T-helper 1 cell treated with Interleukin-12 subunit alpha and Interleukin-12 subunit beta and Interleukin-4 antibody, amounts not matched to agents 30 μg/mL and 1 μg/mL, for 36 hours (primary cell): ENCODE measurements at regions not wholly inside any gene's neighbourhood (a gene's known extent, or its start where the extent isn't known, plus 50 kb on each side); places are given as distances from the start of the nearest gene placed in this dataset.

Experiments used
- H3K27ac Mint-ChIP-seq: one replicate; pipeline ENCODE4 v1.8.0; 2021; ENCODE audit warnings: mild to moderate bottlenecking, mixed read lengths
- H3K27me3 Mint-ChIP-seq: one replicate; pipeline ENCODE4 v1.8.0; 2021; ENCODE audit warnings: low read depth, mixed read lengths
- H3K36me3 Mint-ChIP-seq: one replicate; pipeline ENCODE4 v1.8.0; 2021; ENCODE audit warnings: low read depth, mixed read lengths
- H3K4me1 Mint-ChIP-seq: one replicate; pipeline ENCODE4 v1.8.0; 2021; ENCODE audit warnings: low read depth, mixed read lengths
- H3K4me3 Mint-ChIP-seq: one replicate; pipeline ENCODE4 v1.8.0; 2021; ENCODE audit warnings: mild to moderate bottlenecking, moderate library complexity, mixed read lengths
- H3K9me3 Mint-ChIP-seq: one replicate; pipeline ENCODE4 v1.8.0; 2021; ENCODE audit warnings: mixed read lengths

DNA sequence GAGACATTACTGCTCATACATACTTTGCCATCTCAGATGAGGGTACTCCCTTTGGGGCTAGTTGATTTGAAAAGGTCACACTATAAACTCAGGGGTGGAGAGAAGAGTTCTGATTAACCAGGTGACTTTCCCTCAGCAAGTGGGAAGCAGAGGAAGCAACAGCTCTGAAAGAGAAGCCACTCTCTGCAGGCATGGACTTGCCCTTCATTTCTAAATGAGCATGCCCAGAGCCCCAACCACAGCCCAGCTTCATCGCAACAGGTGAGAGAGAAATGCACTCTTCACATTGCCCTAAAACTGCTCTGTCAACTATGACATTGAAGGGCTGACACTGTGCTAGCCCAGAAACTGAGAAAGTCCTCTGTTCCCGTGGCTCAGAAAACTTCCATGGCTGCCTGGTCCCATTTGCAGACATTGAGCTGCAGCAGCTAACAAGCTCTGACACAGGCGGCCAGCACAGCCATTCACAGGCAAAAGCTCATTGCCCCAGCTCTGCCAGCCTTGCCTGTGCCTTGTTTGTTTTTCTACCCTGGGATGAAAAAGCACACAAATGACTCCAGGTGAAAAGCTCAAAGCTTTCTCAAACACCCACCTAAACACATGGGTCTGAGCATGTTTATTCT is 419.8 kb upstream of the DYNLRB2 start:
- H3K36me3 Mint-ChIP-seq: no peaks in the 10 kb centered on the region
- no peak overlapping the region for H3K27ac Mint-ChIP-seq
- H3K27me3 Mint-ChIP-seq: no peaks in the 10 kb centered on the region
- no peaks in the 10 kb centered on the region for H3K4me1 Mint-ChIP-seq
- H3K4me3 Mint-ChIP-seq: no peak overlapping the region
- no peaks in the 10 kb centered on the region for H3K9me3 Mint-ChIP-seq

GRCh38 chr16:80117556-80118130 is 423.1 kb upstream of the DYNLRB2 start:
- no peaks in the 10 kb centered on the region for H3K36me3 Mint-ChIP-seq
- no peak overlapping the region for H3K4me3 Mint-ChIP-seq
- H3K27ac Mint-ChIP-seq: no peak overlapping the region
- no peaks in the 10 kb centered on the region for H3K4me1 Mint-ChIP-seq
- no peaks in the 10 kb centered on the region for H3K9me3 Mint-ChIP-seq
- no peaks in the 10 kb centered on the region for H3K27me3 Mint-ChIP-seq

DNA sequence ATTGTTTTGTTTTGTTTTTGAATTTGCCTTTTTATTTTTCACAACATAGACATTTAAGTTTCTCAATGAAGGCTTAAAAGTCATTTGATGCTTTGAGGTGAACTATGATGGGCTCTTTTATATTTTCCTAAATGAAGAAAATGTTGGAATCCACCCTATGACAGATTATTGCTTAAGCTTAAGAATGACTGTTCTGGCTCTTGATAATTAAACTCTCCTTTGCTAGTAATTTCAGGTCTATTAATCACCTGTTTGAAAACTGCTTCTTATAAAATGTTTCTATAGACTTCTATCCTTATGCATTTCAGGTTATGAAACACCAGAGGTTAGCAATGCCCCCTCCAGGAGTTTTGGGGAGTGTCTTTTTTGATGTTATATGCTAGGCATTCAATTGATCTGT is 424.1 kb upstream of the DYNLRB2 start:
- Mint-ChIP-seq H3K27ac (no peak overlapping the region), H3K4me3 (no peak overlapping the region), H3K4me1 (no peaks in the 10 kb centered on the region), H3K27me3 (no peaks in the 10 kb centered on the region), H3K36me3 (no peaks in the 10 kb centered on the region), H3K9me3 (no peaks in the 10 kb centered on the region)

- Mint-ChIP-seq H3K9me3 (no peaks in the 10 kb centered on the region), H3K36me3 (no peaks in the 10 kb centered on the region), H3K27me3 (no peaks in the 10 kb centered on the region), H3K27ac (no peak overlapping the region), H3K4me1 (no peaks in the 10 kb centered on the region), H3K4me3 (no peak overlapping the region)
Measured at GRCh38 chr16:80114699-80115098, 426.1 kb upstream of the DYNLRB2 start.

GRCh38 chr16:80113873-80114574 is 426.8 kb upstream of the DYNLRB2 start:
- Mint-ChIP-seq H3K27ac (no peak overlapping the region), H3K4me3 (no peak overlapping the region), H3K27me3 (no peaks in the 10 kb centered on the region), H3K9me3 (no peaks in the 10 kb centered on the region), H3K4me1 (no peaks in the 10 kb centered on the region), H3K36me3 (no peaks in the 10 kb centered on the region)

DNA sequence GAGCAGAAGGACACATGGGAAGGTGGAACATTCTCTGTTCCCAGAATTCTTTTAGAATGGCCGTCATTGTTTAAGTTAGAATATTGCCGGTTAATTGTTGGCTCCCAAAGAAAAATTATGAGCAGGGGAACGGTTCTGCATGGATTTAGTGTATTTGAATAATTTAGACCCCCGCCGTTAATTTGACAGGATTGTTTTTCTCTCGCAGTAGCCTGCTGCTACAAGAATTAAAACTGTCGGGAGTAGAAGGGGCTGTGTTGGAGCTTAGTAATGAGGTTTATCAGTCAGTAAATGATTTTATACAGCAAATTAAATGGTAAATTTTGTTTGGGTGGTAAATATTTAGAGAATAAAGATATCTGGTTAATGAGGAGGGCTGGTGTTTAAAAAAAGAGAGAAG is 431.2 kb upstream of the DYNLRB2 start:
- Mint-ChIP-seq H3K27ac (no peak overlapping the region), H3K27me3 (no peaks in the 10 kb centered on the region), H3K9me3 (no peaks in the 10 kb centered on the region), H3K36me3 (no peaks in the 10 kb centered on the region), H3K4me1 (no peaks in the 10 kb centered on the region), H3K4me3 (no peak overlapping the region)

- Mint-ChIP-seq H3K36me3 (no peaks in the 10 kb centered on the region), H3K4me3 (no peak overlapping the region), H3K4me1 (no peaks in the 10 kb centered on the region), H3K27me3 (no peaks in the 10 kb centered on the region), H3K9me3 (no peaks in the 10 kb centered on the region), H3K27ac (no peak overlapping the region)
Measured at GRCh38 chr16:80107900-80108299, 432.9 kb upstream of the DYNLRB2 start.

- Mint-ChIP-seq H3K4me1 (no peaks in the 10 kb centered on the region), H3K27me3 (peaks cover 7% of the 10 kb centered on the region), H3K36me3 (no peaks in the 10 kb centered on the region), H3K27ac (no peak overlapping the region), H3K9me3 (no peaks in the 10 kb centered on the region), H3K4me3 (no peak overlapping the region)
Measured at GRCh38 chr16:80105751-80106150, 435.0 kb upstream of the DYNLRB2 start.

DNA sequence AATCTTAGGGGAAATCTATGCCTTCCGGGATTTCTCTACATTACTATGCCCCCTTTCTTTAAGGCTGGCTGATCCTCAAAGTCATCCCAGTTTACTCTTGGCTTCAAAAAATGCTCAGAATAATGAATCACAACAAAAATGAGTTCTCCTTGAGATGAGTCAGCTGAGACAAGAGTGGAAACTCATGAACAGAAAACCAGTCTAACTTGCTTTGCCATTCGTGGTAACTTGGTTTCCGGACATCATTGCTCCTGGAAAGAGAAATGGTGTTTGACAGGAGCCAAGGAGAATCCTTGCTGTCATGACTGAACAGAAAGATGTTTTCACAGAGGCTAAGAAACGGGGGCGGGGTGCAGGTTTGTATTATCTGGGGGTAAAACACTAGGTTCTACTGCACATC is 435.6 kb upstream of the DYNLRB2 start:
- no peak overlapping the region for H3K4me3 Mint-ChIP-seq
- H3K27ac Mint-ChIP-seq: no peak overlapping the region
- H3K4me1 Mint-ChIP-seq: no peaks in the 10 kb centered on the region
- H3K27me3 Mint-ChIP-seq: peaks cover 7% of the 10 kb centered on the region
- no peaks in the 10 kb centered on the region for H3K36me3 Mint-ChIP-seq
- H3K9me3 Mint-ChIP-seq: no peaks in the 10 kb centered on the region

- H3K27ac Mint-ChIP-seq: no peak overlapping the region
- no peaks in the 10 kb centered on the region for H3K4me1 Mint-ChIP-seq
- no peak overlapping the region for H3K4me3 Mint-ChIP-seq
- H3K27me3 Mint-ChIP-seq: peaks cover 7% of the 10 kb centered on the region
- no peaks in the 10 kb centered on the region for H3K9me3 Mint-ChIP-seq
- H3K36me3 Mint-ChIP-seq: no peaks in the 10 kb centered on the region
Measured at GRCh38 chr16:80104401-80104800, 436.4 kb upstream of the DYNLRB2 start.

- Mint-ChIP-seq H3K9me3 (no peaks in the 10 kb centered on the region), H3K27me3 (peaks cover 7% of the 10 kb centered on the region), H3K27ac (no peak overlapping the region), H3K4me3 (no peak overlapping the region), H3K36me3 (no peaks in the 10 kb centered on the region), H3K4me1 (no peaks in the 10 kb centered on the region)
Measured at GRCh38 chr16:80103463-80103862, 437.3 kb upstream of the DYNLRB2 start.

DNA sequence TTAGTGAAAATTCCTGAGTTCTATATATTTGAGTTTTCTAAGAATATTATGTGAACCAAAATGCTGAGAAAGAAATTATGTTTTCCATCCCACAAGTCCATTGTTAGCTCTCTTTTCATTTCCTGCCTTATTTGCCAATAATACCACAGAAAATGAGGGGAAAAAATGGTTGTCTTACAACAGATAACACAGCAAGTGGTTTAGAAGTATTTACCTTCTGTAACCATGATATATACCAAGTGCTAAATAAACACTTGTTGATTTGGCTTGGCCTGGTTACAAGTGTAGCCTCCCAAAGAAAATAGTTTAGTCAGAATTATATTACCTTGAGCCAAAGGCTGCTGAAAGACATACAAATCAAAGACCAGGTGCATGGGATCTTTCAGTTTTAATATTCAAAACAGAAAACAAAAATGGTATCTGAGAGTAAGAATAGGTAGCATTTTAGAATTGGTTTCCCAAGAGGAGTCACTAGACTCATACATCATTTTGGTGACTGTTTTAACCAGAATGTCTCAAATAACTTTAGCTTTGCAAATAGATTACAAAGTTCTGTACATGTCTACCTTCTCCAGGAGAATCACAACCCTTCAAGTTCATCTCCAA is 439.8 kb upstream of the DYNLRB2 start:
- H3K27ac Mint-ChIP-seq: no peak overlapping the region
- peaks cover 7% of the 10 kb centered on the region for H3K27me3 Mint-ChIP-seq
- no peak overlapping the region for H3K4me3 Mint-ChIP-seq
- no peaks in the 10 kb centered on the region for H3K9me3 Mint-ChIP-seq
- no peaks in the 10 kb centered on the region for H3K4me1 Mint-ChIP-seq
- no peaks in the 10 kb centered on the region for H3K36me3 Mint-ChIP-seq

DNA sequence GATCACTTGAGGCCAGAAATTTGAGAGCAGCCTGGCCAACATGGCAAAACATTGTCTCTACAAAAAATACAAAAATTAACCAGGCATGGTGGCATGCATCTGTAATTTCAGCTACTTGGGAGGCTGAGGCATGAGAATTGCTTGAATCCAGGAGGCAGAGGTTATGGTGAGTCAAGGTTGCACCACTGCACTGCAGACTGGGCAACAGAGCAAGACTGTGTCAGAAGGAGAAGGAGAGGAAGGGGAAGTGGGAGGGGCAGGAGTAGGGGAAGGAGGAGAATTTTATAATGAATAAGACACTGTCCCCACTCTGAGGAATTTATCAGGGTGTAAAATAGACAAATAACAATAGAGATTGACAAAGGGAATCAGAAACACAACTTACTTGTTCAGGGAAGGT is 440.6 kb upstream of the DYNLRB2 start:
- H3K9me3 Mint-ChIP-seq: no peaks in the 10 kb centered on the region
- no peaks in the 10 kb centered on the region for H3K4me1 Mint-ChIP-seq
- no peaks in the 10 kb centered on the region for H3K36me3 Mint-ChIP-seq
- no peak overlapping the region for H3K27ac Mint-ChIP-seq
- peaks cover 7% of the 10 kb centered on the region for H3K27me3 Mint-ChIP-seq
- H3K4me3 Mint-ChIP-seq: no peak overlapping the region

DNA sequence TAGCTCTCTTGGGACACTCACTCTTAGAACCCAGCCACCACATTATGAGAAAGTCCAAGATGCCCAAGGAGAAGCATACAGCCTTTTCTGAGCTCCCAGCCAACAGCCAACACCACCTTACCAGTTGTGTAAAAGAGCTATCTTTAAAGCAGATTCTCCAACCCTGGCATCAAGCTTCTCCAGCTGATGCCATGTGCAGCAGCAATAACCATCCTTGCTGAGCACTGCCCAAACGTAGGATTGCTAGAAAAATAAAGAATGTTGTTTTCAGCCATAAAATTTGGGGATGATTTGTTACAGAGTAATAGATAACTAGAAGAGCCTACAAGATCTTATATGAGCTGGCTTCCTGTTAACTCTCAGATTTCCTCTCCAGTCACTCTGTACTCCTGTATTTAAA is 443.7 kb upstream of the DYNLRB2 start:
- Mint-ChIP-seq H3K36me3 (no peaks in the 10 kb centered on the region), H3K27ac (no peak overlapping the region), H3K27me3 (peaks cover 4% of the 10 kb centered on the region), H3K4me3 (no peak overlapping the region), H3K9me3 (no peaks in the 10 kb centered on the region), H3K4me1 (no peaks in the 10 kb centered on the region)

DNA sequence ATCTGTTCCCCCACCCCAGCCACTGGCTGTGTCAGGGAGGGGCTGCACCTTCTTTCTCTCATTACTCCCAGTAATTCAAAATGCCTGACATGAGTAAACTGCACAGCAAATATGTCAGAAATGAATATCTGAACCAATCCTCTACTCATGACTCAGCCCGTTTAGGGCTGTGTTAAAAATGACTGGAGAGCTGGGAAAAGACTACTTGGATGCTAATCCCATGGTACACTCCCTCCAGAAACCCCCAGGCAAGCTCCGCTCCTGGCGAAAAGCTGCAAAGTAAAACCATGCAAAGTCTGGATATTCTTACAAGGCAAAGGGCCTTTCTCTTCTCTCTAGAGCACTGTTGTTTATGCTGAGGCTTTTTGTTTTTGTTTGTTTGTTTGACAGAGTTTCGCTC is 448.1 kb upstream of the DYNLRB2 start:
- Mint-ChIP-seq H3K9me3 (no peaks in the 10 kb centered on the region), H3K4me3 (no peak overlapping the region), H3K36me3 (no peaks in the 10 kb centered on the region), H3K27me3 (no peaks in the 10 kb centered on the region), H3K4me1 (no peaks in the 10 kb centered on the region), H3K27ac (no peak overlapping the region)
